Cardiac muscle cell (in vitro differentiated cells and primary cell): ENCODE measurements at regions not wholly inside any gene's neighbourhood (a gene's known extent, or its start where the extent isn't known, plus 50 kb on each side); places are given as distances from the start of the nearest gene placed in this dataset.

Experiments used
- DNase-seq, 2 donors: peaks; one replicate each; pipeline versions ENCODE4 v3.0.0 to v3.0.0-alpha.2; 2010 to 2017; ENCODE audit warnings: low read depth in 1 of 2, low spot score in 1 of 2
- H3K27ac ChIP-seq: fragments of 200-600 bp; sonication (generic); 2 replicates; pipeline ENCODE4 v1.5.1; 2016
- H3K27me3 ChIP-seq: fragments of 200-600 bp; sonication (generic); 2 replicates; pipeline ENCODE4 v1.6.0; 2016; ENCODE audit warnings: control low read depth
- H3K36me3 ChIP-seq: fragments of 200-600 bp; sonication (generic); 2 replicates; pipeline ENCODE4 v1.5.1; 2016; ENCODE audit warnings: control low read depth
- H3K4me1 ChIP-seq: fragments of 200-600 bp; sonication (generic); 2 replicates; pipeline ENCODE4 v1.8.1; 2017; ENCODE audit warnings: low read depth, mild to moderate bottlenecking, mixed run types
- H3K4me3 ChIP-seq: fragments of 200-600 bp; sonication (generic); 2 replicates; pipeline ENCODE4 v1.5.1; 2016; ENCODE audit warnings: mild to moderate bottlenecking
- H3K9me3 ChIP-seq: fragments of 200-600 bp; sonication (generic); 2 replicates; pipeline ENCODE4 v1.5.1; 2017; ENCODE audit warnings: low read depth, mild to moderate bottlenecking, control low read depth
- TF ChIP-seq, protein P1 (sequence below): IDR thresholded peaks from 2 replicates; pipeline ENCODE4 v1.5.1; 2012; ENCODE audit warnings: low read depth, mild to moderate bottlenecking, low read length

DNA sequence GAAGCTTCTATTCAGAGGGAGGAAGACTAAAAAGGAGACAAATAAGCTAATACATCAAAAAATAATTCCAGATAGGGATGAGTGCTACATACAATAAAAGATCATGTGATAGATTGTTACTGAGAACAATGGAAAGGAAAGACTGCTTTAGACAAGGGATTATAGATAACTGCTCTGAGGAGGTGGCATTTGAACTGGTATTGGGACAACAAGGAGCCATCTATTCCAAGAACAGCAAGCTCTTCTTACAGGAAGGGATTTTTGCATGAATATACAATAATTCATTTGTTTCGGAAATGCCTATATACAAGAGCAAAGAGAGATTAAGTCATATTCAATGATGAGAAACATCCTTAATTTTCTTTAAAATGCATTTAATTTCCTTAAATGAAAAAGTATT lies 540.5 kb upstream of the KLF12 start:
- Histone ChIP-seq H3K36me3 (no peaks in the 10 kb centered on the region), H3K4me3 (no peak overlapping the region), H3K9me3 (no peaks in the 10 kb centered on the region), H3K4me1 (no peaks in the 10 kb centered on the region), H3K27me3 (no peaks in the 10 kb centered on the region), H3K27ac (no peak overlapping the region)
- TF ChIP-seq, protein P1, sequence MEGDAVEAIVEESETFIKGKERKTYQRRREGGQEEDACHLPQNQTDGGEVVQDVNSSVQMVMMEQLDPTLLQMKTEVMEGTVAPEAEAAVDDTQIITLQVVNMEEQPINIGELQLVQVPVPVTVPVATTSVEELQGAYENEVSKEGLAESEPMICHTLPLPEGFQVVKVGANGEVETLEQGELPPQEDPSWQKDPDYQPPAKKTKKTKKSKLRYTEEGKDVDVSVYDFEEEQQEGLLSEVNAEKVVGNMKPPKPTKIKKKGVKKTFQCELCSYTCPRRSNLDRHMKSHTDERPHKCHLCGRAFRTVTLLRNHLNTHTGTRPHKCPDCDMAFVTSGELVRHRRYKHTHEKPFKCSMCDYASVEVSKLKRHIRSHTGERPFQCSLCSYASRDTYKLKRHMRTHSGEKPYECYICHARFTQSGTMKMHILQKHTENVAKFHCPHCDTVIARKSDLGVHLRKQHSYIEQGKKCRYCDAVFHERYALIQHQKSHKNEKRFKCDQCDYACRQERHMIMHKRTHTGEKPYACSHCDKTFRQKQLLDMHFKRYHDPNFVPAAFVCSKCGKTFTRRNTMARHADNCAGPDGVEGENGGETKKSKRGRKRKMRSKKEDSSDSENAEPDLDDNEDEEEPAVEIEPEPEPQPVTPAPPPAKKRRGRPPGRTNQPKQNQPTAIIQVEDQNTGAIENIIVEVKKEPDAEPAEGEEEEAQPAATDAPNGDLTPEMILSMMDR, result no peak
- no peak for DNase-seq

DNA sequence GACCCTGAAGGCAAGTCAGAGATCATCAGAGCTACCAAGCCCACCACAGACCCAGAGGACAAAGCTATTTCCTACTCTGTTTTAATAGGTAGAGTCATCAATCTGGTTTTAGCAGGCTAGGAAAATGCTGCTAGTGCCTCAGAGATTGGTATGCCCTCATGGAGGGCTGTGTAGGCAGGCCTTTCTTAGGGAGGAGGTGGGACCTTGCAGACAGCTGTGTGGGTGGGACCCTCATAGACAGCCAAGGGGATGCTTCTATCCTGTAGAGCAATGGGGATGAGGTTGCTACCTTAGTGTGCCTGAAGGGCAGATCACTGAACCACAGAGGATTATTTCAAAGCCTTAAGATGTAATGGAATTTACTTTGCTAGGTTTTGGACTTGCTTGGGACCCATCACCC lies 534.9 kb upstream of the KLF12 start:
- no peaks in the 10 kb centered on the region for H3K4me1 ChIP-seq
- H3K27me3 ChIP-seq, result no peaks in the 10 kb centered on the region
- H3K4me3 ChIP-seq, result no peak overlapping the region
- no peaks in the 10 kb centered on the region for H3K36me3 ChIP-seq
- H3K27ac ChIP-seq, result no peak overlapping the region
- no peaks in the 10 kb centered on the region for H3K9me3 ChIP-seq
- TF ChIP-seq, protein P1, result no peak
- DNase-seq, result no peak

DNA sequence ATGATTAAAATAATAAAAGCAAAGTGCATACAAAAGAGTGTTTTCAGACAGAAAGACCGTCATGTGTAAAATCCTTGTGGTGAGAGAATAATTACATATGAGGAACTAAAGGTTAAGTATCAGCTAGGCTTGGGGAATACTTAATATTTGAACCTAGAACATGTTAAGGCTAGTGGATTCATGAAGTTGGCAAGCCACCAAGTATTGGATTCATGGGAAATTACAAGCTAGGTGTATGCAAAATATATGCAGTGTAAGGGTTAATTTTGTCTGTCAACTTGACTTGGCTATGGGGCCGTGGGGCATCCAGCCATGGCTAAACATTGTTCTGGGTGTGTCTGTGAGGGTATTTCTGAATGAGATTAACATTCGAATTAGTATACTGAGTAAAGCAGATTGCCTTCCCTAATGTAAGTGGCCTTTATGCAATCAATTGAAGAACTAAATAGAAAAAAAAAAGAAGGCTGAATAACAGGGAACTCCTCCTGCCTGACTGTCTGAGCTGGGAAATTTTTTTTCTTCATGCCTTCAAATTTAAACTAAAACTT lies 533.5 kb upstream of the KLF12 start:
- Histone ChIP-seq H3K27me3 (no peaks in the 10 kb centered on the region), H3K27ac (no peak overlapping the region), H3K4me1 (no peaks in the 10 kb centered on the region), H3K4me3 (no peak overlapping the region), H3K36me3 (no peaks in the 10 kb centered on the region), H3K9me3 (no peaks in the 10 kb centered on the region)
- TF ChIP-seq, protein P1, result no peak
- no peak for DNase-seq

DNA sequence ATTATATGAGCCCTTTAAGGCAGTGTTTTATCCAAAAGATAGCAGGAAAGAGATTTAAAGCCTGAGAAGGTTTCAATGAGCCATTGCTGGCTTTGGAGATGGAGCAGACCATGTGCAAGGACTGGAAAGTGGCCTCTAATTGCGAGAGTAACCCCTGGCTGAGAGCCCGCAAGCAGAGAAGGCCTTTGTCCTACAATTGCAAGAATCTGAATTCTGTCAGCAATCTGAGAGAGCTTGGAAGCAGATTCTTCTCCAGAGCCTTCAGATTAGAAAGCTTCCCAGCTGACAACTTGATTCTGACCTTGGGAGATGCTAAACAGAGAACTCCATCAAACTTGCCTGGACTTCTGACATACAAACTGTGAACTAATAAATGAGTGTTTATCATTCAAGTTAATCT lies 528.7 kb upstream of the KLF12 start:
- no peaks in the 10 kb centered on the region for H3K9me3 ChIP-seq
- no peaks in the 10 kb centered on the region for H3K27me3 ChIP-seq
- H3K36me3 ChIP-seq, result no peaks in the 10 kb centered on the region
- TF ChIP-seq, protein P1, result no peak
- no peak overlapping the region for H3K4me3 ChIP-seq
- H3K4me1 ChIP-seq, result no peaks in the 10 kb centered on the region
- DNase-seq, result peak in 1 of 2 donors; percentile 37
- H3K27ac ChIP-seq, result no peak overlapping the region

DNA sequence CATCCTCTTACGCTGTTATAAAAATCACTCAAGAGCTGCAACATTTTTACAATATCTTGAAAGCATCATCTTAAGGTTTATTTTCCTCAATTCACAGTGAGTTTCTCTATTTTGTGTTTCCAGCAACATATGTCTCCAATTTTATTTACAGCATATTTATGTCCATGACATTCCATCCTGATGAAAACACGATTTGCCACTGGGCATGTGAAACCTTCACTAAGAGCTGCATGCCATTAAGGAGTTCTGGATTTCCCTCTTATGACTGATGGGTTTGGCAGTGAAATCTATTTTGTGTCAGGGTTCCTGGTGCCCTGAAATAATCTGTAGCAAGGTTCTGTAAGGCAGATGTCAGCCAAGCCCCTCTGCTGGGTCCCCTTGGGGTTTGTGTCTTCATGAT lies 527.6 kb upstream of the KLF12 start:
- Histone ChIP-seq H3K36me3 (no peaks in the 10 kb centered on the region), H3K27me3 (no peaks in the 10 kb centered on the region), H3K9me3 (no peaks in the 10 kb centered on the region), H3K4me3 (no peak overlapping the region), H3K4me1 (no peaks in the 10 kb centered on the region), H3K27ac (no peak overlapping the region)
- TF ChIP-seq, protein P1, result no peak
- DNase-seq, result no peak

DNA sequence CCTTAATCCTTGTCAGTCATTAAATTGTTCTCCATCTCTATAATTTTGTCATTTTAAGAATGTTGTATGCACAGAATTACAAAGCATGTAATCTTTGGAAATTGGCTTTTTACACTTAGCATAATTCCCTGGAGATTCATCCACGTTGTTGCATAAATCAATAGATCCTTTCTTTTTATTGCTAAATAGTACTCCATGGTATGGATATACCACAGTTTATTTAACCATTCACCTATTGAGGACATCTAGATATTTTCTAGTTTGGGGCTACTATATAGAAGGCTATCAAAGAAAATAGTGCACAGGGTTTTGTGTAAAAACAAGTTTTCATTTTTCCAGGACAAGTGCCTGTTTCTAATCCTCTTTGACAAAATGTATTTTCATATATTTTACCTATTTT lies 523.6 kb upstream of the KLF12 start:
- no peaks in the 10 kb centered on the region for H3K36me3 ChIP-seq
- H3K9me3 ChIP-seq, result no peaks in the 10 kb centered on the region
- H3K27ac ChIP-seq, result no peak overlapping the region
- TF ChIP-seq, protein P1, result no peak
- no peaks in the 10 kb centered on the region for H3K27me3 ChIP-seq
- no peak overlapping the region for H3K4me3 ChIP-seq
- no peak for DNase-seq
- no peaks in the 10 kb centered on the region for H3K4me1 ChIP-seq
